ENCODE measurements at regions not wholly inside any gene's neighbourhood (a gene's known extent, or its start where the extent isn't known, plus 50 kb on each side); places are given as distances from the start of the nearest gene placed in this dataset.

GRCh38 chr5:120362426-120362825, 101.7 kb upstream of the PRR16 start:
- TF ChIP-seq CTCF (IDR thresholded peaks at IDR 0.05) (no peak), POLR2A (IDR thresholded peaks at IDR 0.05) (no peak)
